Neural cell (in vitro differentiated cells): ENCODE measurements at regions not wholly inside any gene's neighbourhood (a gene's known extent, or its start where the extent isn't known, plus 50 kb on each side); places are given as distances from the start of the nearest gene placed in this dataset.

Experiments used
- H2AFZ ChIP-seq: fragments of 200-600, 300-800 bp; sonication (generic), shearing (Covaris generic); 2 replicates; pipeline ENCODE4 v1.6.0; 2014; ENCODE audit warnings: low read depth, mild to moderate bottlenecking, antibody characterized with exemption, low read length, moderate library complexity
- H3F3A ChIP-seq: fragments of 200-600 bp; shearing (Covaris generic); 2 replicates; pipeline ENCODE4 v1.6.1; 2016; ENCODE audit warnings: mild to moderate bottlenecking, moderate library complexity, mixed read lengths, antibody characterized with exemption, low read length; ENCODE audit not compliant: insufficient read depth, poor library complexity, severe bottlenecking
- H3K27ac ChIP-seq: fragments of 200-600, 300-800 bp; sonication (generic), shearing (Covaris generic); 2 replicates; pipeline ENCODE4 v1.5.1; 2014; ENCODE audit warnings: mild to moderate bottlenecking, low read length, moderate library complexity
- H3K27me3 ChIP-seq: fragments of 300-800, 200-600 bp; sonication (generic), shearing (Covaris generic); 2 replicates; pipeline ENCODE4 v1.6.0; 2014; ENCODE audit warnings: mild to moderate bottlenecking, low read depth, low read length, moderate library complexity; ENCODE audit not compliant: insufficient read depth
- H3K36me3 ChIP-seq: fragments of 300-800, 200-600 bp; sonication (generic), shearing (Covaris generic); 2 replicates; pipeline ENCODE4 v1.5.1; 2014; ENCODE audit warnings: mild to moderate bottlenecking, antibody characterized with exemption, low read length, moderate library complexity; ENCODE audit not compliant: insufficient read depth
- H3K4me2 ChIP-seq: fragments of 300-800, 200-600 bp; sonication (generic), shearing (Covaris generic); 2 replicates; pipeline ENCODE4 v1.6.0; 2014; ENCODE audit warnings: mild to moderate bottlenecking, low read length
- H3K4me3 ChIP-seq: fragments of 300-800, 200-600 bp; sonication (generic), shearing (Covaris generic); 2 replicates; pipeline ENCODE4 v1.5.1; 2014; ENCODE audit warnings: mild to moderate bottlenecking, low read length, moderate library complexity
- H3K79me2 ChIP-seq: fragments of 200-600 bp; shearing (Covaris generic); replicated peaks from 2 replicates; pipeline ENCODE4 v1.6.0; 2014; ENCODE audit warnings: mild to moderate bottlenecking, low read length, moderate library complexity; ENCODE audit not compliant: insufficient read depth
- H3K9ac ChIP-seq: fragments of 300-800, 200-600 bp; sonication (generic), shearing (Covaris generic); 2 replicates; pipeline ENCODE4 v1.6.1; 2016; ENCODE audit warnings: mild to moderate bottlenecking, low read length, mixed read lengths
- H3K9me2 ChIP-seq: fragments of 200-600 bp; shearing (Covaris generic); 2 replicates; pipeline ENCODE4 v1.6.1; 2016; ENCODE audit warnings: mild to moderate bottlenecking, low read length, mixed read lengths; ENCODE audit not compliant: insufficient read depth
- H3K9me3 ChIP-seq: fragments of 200-600, 300-800 bp; sonication (generic), shearing (Covaris generic); 2 replicates; pipeline ENCODE4 v1.6.1; 2016; ENCODE audit warnings: mild to moderate bottlenecking, mixed run types, low read length, moderate library complexity, mixed read lengths
- H4K20me1 ChIP-seq: fragments of 200-600 bp; shearing (Covaris generic); 2 replicates; pipeline ENCODE4 v1.6.1; 2016; ENCODE audit warnings: mild to moderate bottlenecking, mixed run types; ENCODE audit not compliant: insufficient read depth
- EP300 ChIP-seq: fragments of 450-650 bp; conservative IDR thresholded peaks from 2 replicates; pipeline ENCODE4 v1.6.1; 2014; ENCODE audit warnings: antibody characterized with exemption, mild to moderate bottlenecking, moderate library complexity; ENCODE audit not compliant: poor library complexity, severe bottlenecking
- EZH2 ChIP-seq: fragments of 200-600, 300-800 bp; shearing (Covaris generic), sonication (generic); IDR thresholded peaks from 2 replicates; pipeline ENCODE4 v1.6.1; 2014; ENCODE audit warnings: antibody characterized with exemption, low read length, borderline replicate concordance, mild to moderate bottlenecking; ENCODE audit not compliant: insufficient read depth, poor library complexity, severe bottlenecking
- MXI1 ChIP-seq: fragments of 450-650 bp; conservative IDR thresholded peaks from 2 replicates; pipeline ENCODE4 v1.6.1; 2014; ENCODE audit warnings: antibody characterized with exemption, mild to moderate bottlenecking; ENCODE audit not compliant: poor library complexity, severe bottlenecking
- POLR2AphosphoS5 ChIP-seq: IDR thresholded peaks from 2 replicates; pipeline ENCODE4 v1.6.1; 2012
- RAD21 ChIP-seq: fragments of 450-650 bp; conservative IDR thresholded peaks from 2 replicates; pipeline ENCODE4 v1.6.1; 2014; ENCODE audit warnings: antibody characterized with exemption, mild to moderate bottlenecking, moderate library complexity
- SMC3 ChIP-seq: fragments of 450-650 bp; conservative IDR thresholded peaks from 2 replicates; pipeline ENCODE4 v1.6.1; 2014; ENCODE audit warnings: antibody characterized with exemption, mild to moderate bottlenecking, moderate library complexity; ENCODE audit not compliant: poor library complexity
- TAF1 ChIP-seq: IDR thresholded peaks from 2 replicates; pipeline ENCODE4 v1.6.1; 2012; ENCODE audit warnings: low read depth
- TF ChIP-seq, protein P1 (sequence below): IDR thresholded peaks from 2 replicates; pipeline ENCODE4 v1.6.1; 2012; ENCODE audit warnings: borderline replicate concordance
- TF ChIP-seq, protein P2 (sequence below): fragments of 450-650 bp; IDR thresholded peaks from 2 replicates; pipeline ENCODE4 v1.5.1; 2014; ENCODE audit warnings: antibody characterized with exemption, mild to moderate bottlenecking, moderate library complexity; ENCODE audit not compliant: poor library complexity, severe bottlenecking

DNA sequence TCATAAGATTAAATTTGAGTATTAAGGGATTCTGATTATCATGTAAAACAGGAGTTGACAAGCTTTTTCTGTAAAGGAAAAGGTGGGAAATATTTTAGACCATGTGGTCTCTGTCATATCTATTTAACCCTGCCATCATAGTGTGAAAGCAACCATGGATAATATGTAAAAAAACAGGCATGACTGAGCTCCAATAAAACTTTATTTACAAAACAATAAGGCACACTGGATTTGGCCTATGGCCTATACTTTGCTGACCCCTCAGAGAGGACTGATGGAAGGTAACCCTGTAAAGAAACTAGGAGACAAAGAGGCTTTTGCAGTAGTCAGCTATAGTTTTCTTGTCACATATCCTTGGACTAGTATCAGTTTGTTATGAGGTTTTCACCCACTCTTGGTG lies 130.5 kb upstream of the CDK13 start:
- Histone ChIP-seq H2AFZ (no peak overlapping the region), H3K79me2 (no peaks in the 10 kb centered on the region), H3K27me3 (no peaks in the 10 kb centered on the region), H3K9ac (no peak overlapping the region), H3K9me3 (no peaks in the 10 kb centered on the region), H3K27ac (no peak overlapping the region), H3F3A (no peaks in the 10 kb centered on the region), H3K4me2 (no peak overlapping the region), H3K4me3 (no peak overlapping the region), H3K9me2 (no peaks in the 10 kb centered on the region), H3K36me3 (no peaks in the 10 kb centered on the region), H4K20me1 (no peaks in the 10 kb centered on the region)
- TF ChIP-seq TAF1 (no peak), RAD21 (no peak), MXI1 (no peak), POLR2AphosphoS5 (no peak), SMC3 (no peak), EZH2 (no peak), EP300 (no peak)
- TF ChIP-seq, protein P1, sequence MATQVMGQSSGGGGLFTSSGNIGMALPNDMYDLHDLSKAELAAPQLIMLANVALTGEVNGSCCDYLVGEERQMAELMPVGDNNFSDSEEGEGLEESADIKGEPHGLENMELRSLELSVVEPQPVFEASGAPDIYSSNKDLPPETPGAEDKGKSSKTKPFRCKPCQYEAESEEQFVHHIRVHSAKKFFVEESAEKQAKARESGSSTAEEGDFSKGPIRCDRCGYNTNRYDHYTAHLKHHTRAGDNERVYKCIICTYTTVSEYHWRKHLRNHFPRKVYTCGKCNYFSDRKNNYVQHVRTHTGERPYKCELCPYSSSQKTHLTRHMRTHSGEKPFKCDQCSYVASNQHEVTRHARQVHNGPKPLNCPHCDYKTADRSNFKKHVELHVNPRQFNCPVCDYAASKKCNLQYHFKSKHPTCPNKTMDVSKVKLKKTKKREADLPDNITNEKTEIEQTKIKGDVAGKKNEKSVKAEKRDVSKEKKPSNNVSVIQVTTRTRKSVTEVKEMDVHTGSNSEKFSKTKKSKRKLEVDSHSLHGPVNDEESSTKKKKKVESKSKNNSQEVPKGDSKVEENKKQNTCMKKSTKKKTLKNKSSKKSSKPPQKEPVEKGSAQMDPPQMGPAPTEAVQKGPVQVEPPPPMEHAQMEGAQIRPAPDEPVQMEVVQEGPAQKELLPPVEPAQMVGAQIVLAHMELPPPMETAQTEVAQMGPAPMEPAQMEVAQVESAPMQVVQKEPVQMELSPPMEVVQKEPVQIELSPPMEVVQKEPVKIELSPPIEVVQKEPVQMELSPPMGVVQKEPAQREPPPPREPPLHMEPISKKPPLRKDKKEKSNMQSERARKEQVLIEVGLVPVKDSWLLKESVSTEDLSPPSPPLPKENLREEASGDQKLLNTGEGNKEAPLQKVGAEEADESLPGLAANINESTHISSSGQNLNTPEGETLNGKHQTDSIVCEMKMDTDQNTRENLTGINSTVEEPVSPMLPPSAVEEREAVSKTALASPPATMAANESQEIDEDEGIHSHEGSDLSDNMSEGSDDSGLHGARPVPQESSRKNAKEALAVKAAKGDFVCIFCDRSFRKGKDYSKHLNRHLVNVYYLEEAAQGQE: no peak
- TF ChIP-seq, protein P2, sequence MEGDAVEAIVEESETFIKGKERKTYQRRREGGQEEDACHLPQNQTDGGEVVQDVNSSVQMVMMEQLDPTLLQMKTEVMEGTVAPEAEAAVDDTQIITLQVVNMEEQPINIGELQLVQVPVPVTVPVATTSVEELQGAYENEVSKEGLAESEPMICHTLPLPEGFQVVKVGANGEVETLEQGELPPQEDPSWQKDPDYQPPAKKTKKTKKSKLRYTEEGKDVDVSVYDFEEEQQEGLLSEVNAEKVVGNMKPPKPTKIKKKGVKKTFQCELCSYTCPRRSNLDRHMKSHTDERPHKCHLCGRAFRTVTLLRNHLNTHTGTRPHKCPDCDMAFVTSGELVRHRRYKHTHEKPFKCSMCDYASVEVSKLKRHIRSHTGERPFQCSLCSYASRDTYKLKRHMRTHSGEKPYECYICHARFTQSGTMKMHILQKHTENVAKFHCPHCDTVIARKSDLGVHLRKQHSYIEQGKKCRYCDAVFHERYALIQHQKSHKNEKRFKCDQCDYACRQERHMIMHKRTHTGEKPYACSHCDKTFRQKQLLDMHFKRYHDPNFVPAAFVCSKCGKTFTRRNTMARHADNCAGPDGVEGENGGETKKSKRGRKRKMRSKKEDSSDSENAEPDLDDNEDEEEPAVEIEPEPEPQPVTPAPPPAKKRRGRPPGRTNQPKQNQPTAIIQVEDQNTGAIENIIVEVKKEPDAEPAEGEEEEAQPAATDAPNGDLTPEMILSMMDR: no peak

DNA sequence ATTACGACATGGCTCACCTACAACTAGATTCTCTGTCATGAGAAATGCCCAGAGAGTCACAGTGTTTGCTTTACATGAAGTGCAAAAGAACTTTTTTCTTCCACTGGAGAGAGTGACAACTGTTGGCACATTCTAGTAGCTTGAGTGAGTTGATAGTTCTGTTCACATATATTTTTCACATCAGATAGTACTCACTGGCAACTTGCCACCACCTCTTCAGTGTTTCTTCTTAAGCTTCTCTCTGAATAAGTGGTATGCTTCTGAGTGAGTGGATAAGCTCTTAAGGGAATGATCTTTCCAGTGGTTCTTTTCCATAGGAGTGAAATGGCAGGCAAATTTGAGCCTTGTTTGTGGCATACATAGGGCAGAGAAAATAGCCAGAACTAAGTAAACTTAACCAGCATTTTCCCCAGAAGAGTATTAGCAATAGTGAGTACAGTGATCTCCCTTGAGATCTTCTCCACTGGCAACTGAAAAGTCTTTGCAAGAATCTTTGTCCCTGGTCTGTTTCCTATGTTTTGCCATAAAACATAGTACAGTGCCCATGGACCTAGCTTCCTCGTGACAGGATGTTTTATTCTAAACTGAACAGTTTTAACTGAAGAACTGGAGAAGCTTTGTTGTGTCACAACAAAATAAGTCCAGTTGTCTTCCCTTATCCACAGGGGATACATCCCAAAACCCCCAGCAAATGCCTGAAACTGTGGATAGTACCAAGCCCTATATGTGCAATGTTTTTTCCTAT lies 125.4 kb upstream of the CDK13 start:
- H3K27me3 ChIP-seq: no peaks in the 10 kb centered on the region
- no peak overlapping the region for H3K9ac ChIP-seq
- H3F3A ChIP-seq: no peaks in the 10 kb centered on the region
- no peaks in the 10 kb centered on the region for H3K9me2 ChIP-seq
- H3K27ac ChIP-seq: no peak overlapping the region
- H3K79me2 ChIP-seq: no peaks in the 10 kb centered on the region
- TF ChIP-seq POLR2AphosphoS5: no peak
- TF ChIP-seq, protein P2: no peak
- no peak for TF ChIP-seq EZH2
- TF ChIP-seq TAF1: no peak
- no peak for TF ChIP-seq SMC3
- no peak for TF ChIP-seq RAD21
- no peak for TF ChIP-seq EP300
- TF ChIP-seq MXI1: no peak
- TF ChIP-seq, protein P1: no peak
- no peaks in the 10 kb centered on the region for H4K20me1 ChIP-seq
- no peak overlapping the region for H2AFZ ChIP-seq
- no peaks in the 10 kb centered on the region for H3K36me3 ChIP-seq
- no peaks in the 10 kb centered on the region for H3K9me3 ChIP-seq
- H3K4me3 ChIP-seq: no peak overlapping the region
- no peak overlapping the region for H3K4me2 ChIP-seq
